Stimulated activated naive CD8-positive, alpha-beta T cell treated with anti-CD3 and anti-CD28 coated beads, Interleukin-15, amount 100 ng/mL, for 72 hours (primary cell): ENCODE measurements at regions not wholly inside any gene's neighbourhood (a gene's known extent, or its start where the extent isn't known, plus 50 kb on each side); places are given as distances from the start of the nearest gene placed in this dataset.
A peak's percentile ranks its signal among the peaks of the same experiment; 100 is the strongest.

Experiments used
- ATAC-seq: fragments of 150-1000 bp; cut with Tn5 transposase; 2 replicates; pipeline ENCODE4 v1.10.0; 2021; ENCODE audit warnings: mild to moderate bottlenecking, moderate library complexity
- DNase-seq, 2 donors: peaks; one replicate each; pipeline ENCODE4 v3.0.0; 2021 to 2022
- H3K27ac Mint-ChIP-seq, 2 donors: one replicate each; pipeline ENCODE4 v1.8.0; 2022; ENCODE audit warnings: mild to moderate bottlenecking in 2 of 2, mixed read lengths in 2 of 2, moderate library complexity in 2 of 2
- H3K27me3 Mint-ChIP-seq: one replicate; pipeline ENCODE4 v1.8.0; 2022; ENCODE audit warnings: mixed read lengths
- H3K4me1 Mint-ChIP-seq: one replicate; pipeline ENCODE4 v1.8.0; 2022; ENCODE audit warnings: mild to moderate bottlenecking, mixed read lengths
- H3K4me3 Mint-ChIP-seq, 2 donors: one replicate each; pipeline ENCODE4 v1.8.0; 2022; ENCODE audit warnings: mild to moderate bottlenecking in 2 of 2, mixed read lengths in 2 of 2, moderate library complexity in 1 of 2
- H3K9me3 Mint-ChIP-seq, 2 donors: one replicate each; pipeline ENCODE4 v1.8.0; 2022; ENCODE audit warnings: mixed read lengths in 2 of 2

- H3K4me1 Mint-ChIP-seq, result no peaks in the 10 kb centered on the region
- no peak for ATAC-seq
- H3K27me3 Mint-ChIP-seq, result no peaks in the 10 kb centered on the region
- H3K4me3 Mint-ChIP-seq, result no peak overlapping the region
- peak overlapping the region in 1 of 2 donors; percentile 86 for H3K27ac Mint-ChIP-seq
- no peaks in the 10 kb centered on the region for H3K9me3 Mint-ChIP-seq
- DNase-seq, result no peak
Measured at GRCh38 chr1:40914927-40915569, 52.9 kb upstream of the CITED4 start.

- Mint-ChIP-seq H3K27me3 (no peaks in the 10 kb centered on the region), H3K9me3 (no peaks in the 10 kb centered on the region), H3K27ac (peak overlapping the region in 1 of 2 donors; percentile 86), H3K4me3 (no peak overlapping the region), H3K4me1 (no peaks in the 10 kb centered on the region)
- ATAC-seq (no peak), DNase-seq (no peak)
Measured at GRCh38 chr1:40915581-40915980, 53.4 kb upstream of the CITED4 start.

- Mint-ChIP-seq H3K27ac (no peak overlapping the region), H3K27me3 (no peaks in the 10 kb centered on the region), H3K4me3 (no peak overlapping the region), H3K4me1 (no peaks in the 10 kb centered on the region), H3K9me3 (no peaks in the 10 kb centered on the region)
- DNase-seq, result no peak
- no peak for ATAC-seq
Measured at GRCh38 chr1:40917995-40918711, 56.0 kb upstream of the CITED4 start.

GRCh38 chr1:40919475-40920011 lies 57.4 kb upstream of the CITED4 start:
- Mint-ChIP-seq H3K27ac (no peak overlapping the region), H3K4me1 (no peaks in the 10 kb centered on the region), H3K4me3 (no peak overlapping the region), H3K9me3 (no peaks in the 10 kb centered on the region), H3K27me3 (no peaks in the 10 kb centered on the region)
- ATAC-seq, result no peak
- no peak for DNase-seq

GRCh38 chr1:40921522-40921921 lies 58.0 kb upstream of the CTPS1 start:
- no peak overlapping the region for H3K27ac Mint-ChIP-seq
- DNase-seq, result no peak
- no peaks in the 10 kb centered on the region for H3K27me3 Mint-ChIP-seq
- no peaks in the 10 kb centered on the region for H3K4me1 Mint-ChIP-seq
- ATAC-seq, result no peak
- no peak overlapping the region for H3K4me3 Mint-ChIP-seq
- no peaks in the 10 kb centered on the region for H3K9me3 Mint-ChIP-seq

GRCh38 chr1:40921981-40922677 lies 57.4 kb upstream of the CTPS1 start:
- no peak overlapping the region for H3K4me3 Mint-ChIP-seq
- no peaks in the 10 kb centered on the region for H3K27me3 Mint-ChIP-seq
- no peak for DNase-seq
- no peak for ATAC-seq
- H3K27ac Mint-ChIP-seq, result no peak overlapping the region
- no peaks in the 10 kb centered on the region for H3K9me3 Mint-ChIP-seq
- no peaks in the 10 kb centered on the region for H3K4me1 Mint-ChIP-seq

GRCh38 chr1:40922969-40923368 lies 56.5 kb upstream of the CTPS1 start:
- no peak for ATAC-seq
- Mint-ChIP-seq H3K27ac (no peak overlapping the region), H3K27me3 (no peaks in the 10 kb centered on the region), H3K4me1 (no peaks in the 10 kb centered on the region), H3K4me3 (no peak overlapping the region), H3K9me3 (no peaks in the 10 kb centered on the region)
- DNase-seq, result no peak

GRCh38 chr1:40923511-40924020 lies 55.9 kb upstream of the CTPS1 start:
- no peaks in the 10 kb centered on the region for H3K4me1 Mint-ChIP-seq
- no peak overlapping the region for H3K27ac Mint-ChIP-seq
- no peaks in the 10 kb centered on the region for H3K9me3 Mint-ChIP-seq
- no peaks in the 10 kb centered on the region for H3K27me3 Mint-ChIP-seq
- ATAC-seq (no peak), DNase-seq (no peak)
- H3K4me3 Mint-ChIP-seq, result no peak overlapping the region

GRCh38 chr1:40924767-40925166 lies 54.7 kb upstream of the CTPS1 start:
- ATAC-seq, result no peak
- no peaks in the 10 kb centered on the region for H3K9me3 Mint-ChIP-seq
- no peak for DNase-seq
- peak overlapping the region in 1 of 2 donors; percentile 48 for H3K27ac Mint-ChIP-seq
- no peak overlapping the region for H3K4me3 Mint-ChIP-seq
- no peaks in the 10 kb centered on the region for H3K4me1 Mint-ChIP-seq
- H3K27me3 Mint-ChIP-seq, result no peaks in the 10 kb centered on the region

GRCh38 chr1:40925834-40926410 lies 53.6 kb upstream of the CTPS1 start:
- H3K4me1 Mint-ChIP-seq, result no peaks in the 10 kb centered on the region
- ATAC-seq (no peak), DNase-seq (no peak)
- H3K4me3 Mint-ChIP-seq, result no peak overlapping the region
- H3K27ac Mint-ChIP-seq, result peak overlapping the region in 1 of 2 donors; percentile 93
- no peaks in the 10 kb centered on the region for H3K27me3 Mint-ChIP-seq
- H3K9me3 Mint-ChIP-seq, result no peaks in the 10 kb centered on the region

GRCh38 chr1:40926441-40926840 lies 53.1 kb upstream of the CTPS1 start:
- Mint-ChIP-seq H3K27ac (no peak overlapping the region), H3K9me3 (no peaks in the 10 kb centered on the region), H3K4me3 (no peak overlapping the region), H3K27me3 (no peaks in the 10 kb centered on the region), H3K4me1 (no peaks in the 10 kb centered on the region)
- ATAC-seq (no peak), DNase-seq (no peak)

- H3K4me3 Mint-ChIP-seq, result no peak overlapping the region
- H3K27ac Mint-ChIP-seq, result no peak overlapping the region
- no peak for DNase-seq
- no peaks in the 10 kb centered on the region for H3K27me3 Mint-ChIP-seq
- no peak for ATAC-seq
- H3K4me1 Mint-ChIP-seq, result no peaks in the 10 kb centered on the region
- H3K9me3 Mint-ChIP-seq, result no peaks in the 10 kb centered on the region
Measured at GRCh38 chr1:40927781-40928180, 51.7 kb upstream of the CTPS1 start.

GRCh38 chr1:40928699-40929098 lies 50.8 kb upstream of the CTPS1 start:
- H3K4me1 Mint-ChIP-seq, result no peaks in the 10 kb centered on the region
- ATAC-seq (no peak), DNase-seq (no peak)
- H3K27ac Mint-ChIP-seq, result no peak overlapping the region
- no peaks in the 10 kb centered on the region for H3K27me3 Mint-ChIP-seq
- no peaks in the 10 kb centered on the region for H3K9me3 Mint-ChIP-seq
- H3K4me3 Mint-ChIP-seq, result no peak overlapping the region

GRCh38 chr1:40929155-40929554 lies 50.3 kb upstream of the CTPS1 start:
- no peak overlapping the region for H3K4me3 Mint-ChIP-seq
- no peak for ATAC-seq

More at GRCh38 chr1:40929155-40929554, 50.3 kb upstream of the CTPS1 start:
- Mint-ChIP-seq H3K27ac (no peak overlapping the region), H3K9me3 (no peaks in the 10 kb centered on the region), H3K4me1 (no peaks in the 10 kb centered on the region), H3K27me3 (no peaks in the 10 kb centered on the region)
- no peak for DNase-seq
